ENCODE measurements at regions not wholly inside any gene's neighbourhood (a gene's known extent, or its start where the extent isn't known, plus 50 kb on each side); places are given as distances from the start of the nearest gene placed in this dataset.

GRCh38 chr2:136052369-136053362 lies 65.3 kb downstream of the CXCR4 start:
- Mint-ChIP-seq H3K4me1 (peaks cover 2% of the 10 kb centered on the region; the same call in 1 of the 2 replicates), H3K36me3 (no peaks in the 10 kb centered on the region), H3K9me3 (peaks cover 2% of the 10 kb centered on the region), H3K27ac (no peak overlapping the region), H3K27me3 (ENCODE audit: low read depth) (no peaks in the 10 kb centered on the region), H3K4me3 (no peak overlapping the region)
- CTCF ChIA-PET, result no interaction called here
- POLR2A ChIA-PET, result no interaction called here
- ATAC-seq (no peak), DNase-seq (ENCODE audit: low spot score) (no peak)
- no peak for TF ChIP-seq CBFB (CRISPR knock-in tag; IDR thresholded peaks at IDR 0.05; ENCODE audit: low read depth)
- TF ChIP-seq ZBTB43 (CRISPR knock-in tag; IDR thresholded peaks at IDR 0.05), result no peak
- TF ChIP-seq KAT7 (CRISPR knock-in tag; IDR thresholded peaks at IDR 0.05; ENCODE audit: borderline replicate concordance), result no peak
- TF ChIP-seq IRF1 (CRISPR knock-in tag; IDR thresholded peaks at IDR 0.05), result no peak
- no peak for TF ChIP-seq ZNF512 (CRISPR knock-in tag; IDR thresholded peaks at IDR 0.05; ENCODE audit: borderline replicate concordance)
- TF ChIP-seq NR3C1 (CRISPR knock-in tag; conservative IDR thresholded peaks at IDR 0.05; ENCODE audit: low read depth), result no peak
- TF ChIP-seq GTF2I (CRISPR knock-in tag; conservative IDR thresholded peaks at IDR 0.05), result no peak
- no peak for TF ChIP-seq ZNF425 (CRISPR knock-in tag; conservative IDR thresholded peaks at IDR 0.05)
- TF ChIP-seq ZBTB21 (CRISPR knock-in tag; IDR thresholded peaks at IDR 0.05; ENCODE audit: borderline replicate concordance), result no peak
- no peak for TF ChIP-seq ZNF281 (CRISPR knock-in tag; IDR thresholded peaks at IDR 0.05)
- TF ChIP-seq ZNF263 (CRISPR knock-in tag; IDR thresholded peaks at IDR 0.05; ENCODE audit: low read depth), result no peak

GRCh38 chr2:136051725-136052048 lies 66.3 kb upstream of the DARS1 start:
- Mint-ChIP-seq H3K9me3 (no peaks in the 10 kb centered on the region), H3K36me3 (no peaks in the 10 kb centered on the region), H3K27ac (no peak overlapping the region), H3K4me3 (no peak overlapping the region), H3K27me3 (ENCODE audit: low read depth) (no peaks in the 10 kb centered on the region), H3K4me1 (no peaks in the 10 kb centered on the region)
- ChIA-PET CTCF (no interaction called here), POLR2A (no interaction called here)
- DNase-seq (ENCODE audit: low spot score) (no peak), ATAC-seq (no peak)
- TF ChIP-seq AR (CRISPR knock-in tag; IDR thresholded peaks at IDR 0.05) (no peak), ZNF121 (CRISPR knock-in tag; IDR thresholded peaks at IDR 0.05) (no peak), ZNF425 (CRISPR knock-in tag; conservative IDR thresholded peaks at IDR 0.05) (no peak), ATF6 (CRISPR knock-in tag; IDR thresholded peaks at IDR 0.05) (no peak), ZNF317 (CRISPR knock-in tag; IDR thresholded peaks at IDR 0.05; ENCODE audit: borderline replicate concordance, low read depth) (no peak), JUN (CRISPR knock-in tag; IDR thresholded peaks at IDR 0.05) (no peak), NFATC4 (CRISPR knock-in tag; IDR thresholded peaks at IDR 0.05) (no peak)

All from WTC11 (cell line).